A673 (cell line): ENCODE measurements at regions not wholly inside any gene's neighbourhood (a gene's known extent, or its start where the extent isn't known, plus 50 kb on each side); places are given as distances from the start of the nearest gene placed in this dataset.

ENCODE experiments used
- BruUV-seq: library from RNA; stranded (reverse); fragments of 400-500 nt; replicated peaks from 2 replicates; lab custom pipeline; 2021; lab: Mats Ljungman, UMichigan
- CTCF ChIA-PET: fragments of 300-600 bp; sonication (Branson Sonifier 250); formaldehyde crosslinking; loops from one replicate; lab custom pipeline; 2022; ENCODE audit warnings: antibody characterized with exemption; lab: Charles Lee
- POLR2A ChIA-PET: fragments of 300-600 bp; sonication (Branson Sonifier 250); formaldehyde crosslinking; loops from one replicate; lab custom pipeline; 2022; ENCODE audit warnings: antibody characterized with exemption; ENCODE audit not compliant: low non-redundant PET; lab: Charles Lee
- DNase-seq: peaks from one replicate; pipeline ENCODE4 v3.0.0-alpha.2; 2015; ENCODE audit warnings: low spot score
- H3K27ac ChIP-seq: fragments of 200-600 bp; sonication (generic); 2 replicates; pipeline ENCODE4 v1.5.1; 2016; ENCODE audit warnings: mixed run types, low read depth, mild to moderate bottlenecking, mixed read lengths, antibody characterized with exemption, low read length; ENCODE audit not compliant: poor library complexity, severe bottlenecking
- H3K27me3 ChIP-seq: fragments of 200-600 bp; sonication (generic); replicated peaks from 2 replicates; pipeline ENCODE4 v1.6.1; 2017; ENCODE audit warnings: mixed run types, low read depth, mild to moderate bottlenecking, mixed read lengths, antibody characterized with exemption, low read length; ENCODE audit not compliant: insufficient read depth, poor library complexity
- H3K36me3 ChIP-seq: fragments of 200-600 bp; sonication (generic); 2 replicates; pipeline ENCODE4 v1.6.1; 2016; ENCODE audit warnings: mixed run types, mild to moderate bottlenecking, mixed read lengths, antibody characterized with exemption, low read length; ENCODE audit not compliant: insufficient read depth, poor library complexity, severe bottlenecking
- H3K4me1 ChIP-seq: fragments of 200-600 bp; sonication (generic); 2 replicates; pipeline ENCODE4 v1.6.1; 2017; ENCODE audit warnings: mixed run types, mild to moderate bottlenecking, mixed read lengths, antibody characterized with exemption, low read length; ENCODE audit not compliant: insufficient read depth, poor library complexity, severe bottlenecking
- H3K4me3 ChIP-seq: fragments of 200-600 bp; sonication (generic); 2 replicates; pipeline ENCODE4 v1.5.1; 2016; ENCODE audit warnings: low read depth, mixed run types, mild to moderate bottlenecking, mixed read lengths, low read length; ENCODE audit not compliant: poor library complexity, severe bottlenecking
- H3K9me3 ChIP-seq: fragments of 200-600 bp; sonication (generic); 2 replicates; pipeline ENCODE4 v1.6.1; 2016; ENCODE audit warnings: mixed run types, low read depth, mild to moderate bottlenecking, mixed read lengths, antibody characterized with exemption, low read length; ENCODE audit not compliant: poor library complexity, severe bottlenecking
- EZH2 ChIP-seq: fragments of 200-600 bp; sonication (generic); IDR thresholded peaks from 2 replicates; pipeline ENCODE4 v1.6.1; 2017; ENCODE audit warnings: borderline replicate concordance, low read depth, mild to moderate bottlenecking, mixed read lengths, antibody characterized with exemption, low read length; ENCODE audit not compliant: poor library complexity, severe bottlenecking
- intact Hi-C: fragments of 100-400 bp; cut with micrococcal nuclease; formaldehyde crosslinking; loops from one replicate; pipeline ENCODE4 v1.10.0; 2022; ENCODE audit not compliant: unreplicated experiment
- TF ChIP-seq, protein P1 (sequence below): fragments of 300-800, 200-600 bp; sonication (generic); conservative IDR thresholded peaks from 2 replicates; pipeline ENCODE4 v1.5.1; 2017; ENCODE audit warnings: low read depth, mild to moderate bottlenecking, antibody characterized with exemption, low read length, moderate library complexity, mixed read lengths

DNA sequence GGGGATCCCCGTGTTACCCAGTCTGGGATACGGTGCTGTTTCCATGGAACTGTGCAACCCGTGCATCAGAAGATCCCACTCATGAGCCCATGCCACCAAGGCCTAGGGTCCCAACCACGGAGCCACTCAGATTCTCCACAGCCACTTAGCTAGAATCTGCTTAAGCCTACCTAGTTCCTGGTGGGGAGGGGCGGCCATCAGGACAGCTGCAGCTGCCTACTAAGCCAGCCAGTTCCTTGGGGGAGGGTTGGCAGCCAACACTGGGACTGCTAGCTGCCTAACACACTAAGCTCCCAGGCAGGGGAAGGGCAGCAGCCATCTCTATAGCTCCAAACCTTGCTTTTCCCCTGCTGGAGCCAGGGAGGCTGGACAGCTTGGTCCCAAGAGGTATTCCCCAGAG lies 549.2 kb upstream of the BRINP3 start:
- CTCF ChIA-PET, result no interaction called here
- intact Hi-C loops, result no loop called here
- H3K4me3 ChIP-seq, result no peak overlapping the region
- H3K27me3 ChIP-seq, result no peaks in the 10 kb centered on the region
- H3K27ac ChIP-seq, result no peak overlapping the region
- DNase-seq, result no peak
- POLR2A ChIA-PET, result no interaction called here
- peaks cover 7% of the 10 kb centered on the region for H3K4me1 ChIP-seq
- BruUV-seq, result no TSS peak
- no peaks in the 10 kb centered on the region for H3K9me3 ChIP-seq
- TF ChIP-seq, protein P1, sequence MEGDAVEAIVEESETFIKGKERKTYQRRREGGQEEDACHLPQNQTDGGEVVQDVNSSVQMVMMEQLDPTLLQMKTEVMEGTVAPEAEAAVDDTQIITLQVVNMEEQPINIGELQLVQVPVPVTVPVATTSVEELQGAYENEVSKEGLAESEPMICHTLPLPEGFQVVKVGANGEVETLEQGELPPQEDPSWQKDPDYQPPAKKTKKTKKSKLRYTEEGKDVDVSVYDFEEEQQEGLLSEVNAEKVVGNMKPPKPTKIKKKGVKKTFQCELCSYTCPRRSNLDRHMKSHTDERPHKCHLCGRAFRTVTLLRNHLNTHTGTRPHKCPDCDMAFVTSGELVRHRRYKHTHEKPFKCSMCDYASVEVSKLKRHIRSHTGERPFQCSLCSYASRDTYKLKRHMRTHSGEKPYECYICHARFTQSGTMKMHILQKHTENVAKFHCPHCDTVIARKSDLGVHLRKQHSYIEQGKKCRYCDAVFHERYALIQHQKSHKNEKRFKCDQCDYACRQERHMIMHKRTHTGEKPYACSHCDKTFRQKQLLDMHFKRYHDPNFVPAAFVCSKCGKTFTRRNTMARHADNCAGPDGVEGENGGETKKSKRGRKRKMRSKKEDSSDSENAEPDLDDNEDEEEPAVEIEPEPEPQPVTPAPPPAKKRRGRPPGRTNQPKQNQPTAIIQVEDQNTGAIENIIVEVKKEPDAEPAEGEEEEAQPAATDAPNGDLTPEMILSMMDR, result no peak
- TF ChIP-seq EZH2, result no peak
- H3K36me3 ChIP-seq, result no peaks in the 10 kb centered on the region

DNA sequence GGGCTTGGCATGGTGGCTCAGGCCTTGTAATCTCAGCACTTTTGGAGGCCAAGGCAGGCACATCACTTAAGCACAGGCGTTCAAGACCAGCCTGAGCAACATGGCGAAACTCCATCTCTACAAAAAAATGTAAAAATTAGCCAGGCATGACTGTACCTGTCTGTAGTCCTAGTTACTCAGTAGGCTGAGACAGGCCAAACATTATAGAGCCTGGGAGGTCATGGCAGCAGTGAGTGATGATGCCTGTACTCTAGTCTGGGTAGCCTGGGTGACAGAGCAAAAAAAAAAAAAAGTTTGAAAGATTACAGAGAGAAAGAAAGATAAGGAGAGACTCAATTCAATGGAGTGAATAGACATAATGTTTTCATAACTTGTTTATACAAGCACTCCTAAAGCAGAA lies 556.5 kb upstream of the BRINP3 start:
- Histone ChIP-seq H3K27ac (no peak overlapping the region), H3K4me3 (no peak overlapping the region), H3K27me3 (no peaks in the 10 kb centered on the region), H3K9me3 (no peaks in the 10 kb centered on the region), H3K4me1 (no peaks in the 10 kb centered on the region), H3K36me3 (no peaks in the 10 kb centered on the region)
- DNase-seq, result no peak
- no TSS peak for BruUV-seq
- ChIA-PET POLR2A (no interaction called here), CTCF (no interaction called here)
- TF ChIP-seq, protein P1, result no peak
- TF ChIP-seq EZH2, result no peak
- intact Hi-C loops, result no loop called here

DNA sequence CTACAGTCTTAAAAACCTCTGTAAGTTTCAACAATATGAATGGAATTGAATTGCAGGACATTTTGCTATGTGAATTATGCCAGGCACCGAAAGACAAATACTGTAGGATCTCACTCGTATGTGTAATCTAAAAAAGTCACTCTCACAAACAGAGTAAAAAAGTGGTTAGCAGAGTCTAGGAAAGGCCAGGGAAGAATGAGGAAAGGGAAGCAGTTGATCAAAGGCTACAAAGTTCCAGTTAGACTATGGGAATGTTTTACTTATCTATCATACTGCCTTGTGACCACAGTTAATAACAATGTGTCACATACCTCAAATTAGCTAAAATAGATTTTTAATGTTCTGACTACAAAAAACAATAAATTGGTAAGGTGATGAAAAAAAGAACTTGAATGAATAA lies 565.4 kb upstream of the BRINP3 start:
- POLR2A ChIA-PET, result no interaction called here
- H3K9me3 ChIP-seq, result no peaks in the 10 kb centered on the region
- intact Hi-C loops, result no loop called here
- H3K27me3 ChIP-seq, result no peaks in the 10 kb centered on the region
- BruUV-seq, result no TSS peak
- no peak overlapping the region for H3K4me3 ChIP-seq
- H3K36me3 ChIP-seq, result no peaks in the 10 kb centered on the region
- H3K4me1 ChIP-seq, result no peaks in the 10 kb centered on the region
- TF ChIP-seq, protein P1, result no peak
- TF ChIP-seq EZH2, result no peak
- no peak overlapping the region for H3K27ac ChIP-seq
- DNase-seq, result no peak
- CTCF ChIA-PET, result no interaction called here
